ENCODE measurements at regions not wholly inside any gene's neighbourhood (a gene's known extent, or its start where the extent isn't known, plus 50 kb on each side); places are given as distances from the start of the nearest gene placed in this dataset.

GRCh38 chr13:33438918-33439317 lies 153.4 kb upstream of the STARD13 start:
- TF ChIP-seq POLR2A (IDR thresholded peaks at IDR 0.05; ENCODE audit: low read length) (no peak), GATA1 (IDR thresholded peaks at IDR 0.05; ENCODE audit: low read depth, low read length) (no peak)
